Activated CD8-positive, alpha-beta memory T cell treated with anti-CD3 and anti-CD28 coated beads, Interleukin-2, amount 10 ng/mL, durations not matched to agents 7 days and 5 days (primary cell): ENCODE measurements at regions not wholly inside any gene's neighbourhood (a gene's known extent, or its start where the extent isn't known, plus 50 kb on each side); places are given as distances from the start of the nearest gene placed in this dataset.

ENCODE experiments used
- ATAC-seq: fragments of 150-1000 bp; cut with Tn5 transposase; one replicate; pipeline ENCODE4 v1.10.0; 2021; ENCODE audit warnings: moderate library complexity
- CTCF ChIA-PET: fragments of 350-600 bp; sonication (Branson Sonifier 250); formaldehyde crosslinking; loops from one replicate; lab custom pipeline; 2021; ENCODE audit warnings: antibody characterized with exemption; lab: Charles Lee
- DNase-seq: peaks from one replicate; pipeline ENCODE4 v3.0.0-alpha.2; 2020
- H3K27ac Mint-ChIP-seq: one replicate; pipeline ENCODE4 v1.8.0; 2021; ENCODE audit warnings: mild to moderate bottlenecking, mixed read lengths
- H3K27me3 Mint-ChIP-seq: one replicate; pipeline ENCODE4 v1.8.0; 2021; ENCODE audit warnings: mixed read lengths
- H3K36me3 Mint-ChIP-seq: one replicate; pipeline ENCODE4 v1.8.0; 2021; ENCODE audit warnings: mild to moderate bottlenecking, mixed read lengths
- H3K4me1 Mint-ChIP-seq: one replicate; pipeline ENCODE4 v1.8.0; 2021; ENCODE audit warnings: mixed read lengths
- H3K4me3 Mint-ChIP-seq: one replicate; pipeline ENCODE4 v1.8.0; 2021; ENCODE audit warnings: mild to moderate bottlenecking, moderate library complexity, mixed read lengths
- H3K9me3 Mint-ChIP-seq: one replicate; pipeline ENCODE4 v1.8.0; 2022; ENCODE audit warnings: low read depth, mixed read lengths

DNA sequence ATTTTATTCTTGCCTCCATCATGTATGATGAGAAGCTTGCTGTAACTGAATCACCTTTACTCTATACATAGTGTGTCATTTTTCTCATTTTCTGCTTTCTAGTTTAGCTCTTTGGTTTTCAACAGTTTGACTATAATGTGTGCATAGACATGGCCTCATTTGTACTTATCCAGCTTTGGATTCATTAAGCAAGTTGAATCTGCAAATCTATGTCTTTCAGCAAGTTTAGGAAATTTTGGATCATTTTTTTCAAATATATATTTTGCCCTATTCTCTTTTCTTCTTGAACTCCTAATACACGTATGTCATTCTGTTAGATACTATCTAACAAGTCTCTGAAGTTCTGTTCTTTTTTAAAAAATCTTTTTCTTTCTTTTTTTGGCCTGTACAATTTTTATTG lies 57.8 kb downstream of the PRLHR start:
- H3K27me3 Mint-ChIP-seq, result peaks cover 43% of the 10 kb centered on the region
- ATAC-seq (no peak), DNase-seq (no peak)
- no peak overlapping the region for H3K4me3 Mint-ChIP-seq
- CTCF ChIA-PET, result interaction anchor here (1.6 kb wide), 1 partner anchor 79 kb away, joined by 4 read pairs; no protein-coding TSS in a partner anchor
- H3K4me1 Mint-ChIP-seq, result no peaks in the 10 kb centered on the region
- H3K27ac Mint-ChIP-seq, result no peak overlapping the region
- H3K9me3 Mint-ChIP-seq, result no peaks in the 10 kb centered on the region
- H3K36me3 Mint-ChIP-seq, result no peaks in the 10 kb centered on the region

DNA sequence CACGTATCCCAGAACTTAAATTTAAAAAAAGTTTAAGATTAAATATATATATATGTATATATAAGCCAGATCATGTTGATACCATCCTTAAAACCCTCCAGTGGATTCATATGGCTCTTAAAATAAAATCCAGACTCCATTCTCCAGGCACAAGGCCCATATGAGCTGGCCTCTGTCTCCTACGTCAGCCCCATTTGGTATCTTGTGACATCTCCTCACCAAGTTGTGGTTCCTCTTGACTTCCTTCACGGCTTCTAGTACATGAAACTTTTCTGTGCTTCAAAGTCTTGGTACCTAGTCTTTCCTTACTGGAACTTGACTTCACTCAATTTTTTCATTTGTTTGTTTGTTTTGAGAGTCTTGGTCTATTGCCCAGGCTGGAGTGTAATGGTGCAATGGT lies 61.3 kb downstream of the PRLHR start:
- DNase-seq (no peak), ATAC-seq (no peak)
- H3K27me3 Mint-ChIP-seq, result peaks cover 31% of the 10 kb centered on the region
- CTCF ChIA-PET, result interaction anchor here (2.3 kb wide), 1 partner anchor 10 kb away, joined by 7 read pairs; no protein-coding TSS in a partner anchor
- H3K27ac Mint-ChIP-seq, result no peak overlapping the region
- no peaks in the 10 kb centered on the region for H3K9me3 Mint-ChIP-seq
- peaks cover 13% of the 10 kb centered on the region for H3K4me1 Mint-ChIP-seq
- no peak overlapping the region for H3K4me3 Mint-ChIP-seq
- H3K36me3 Mint-ChIP-seq, result no peaks in the 10 kb centered on the region

DNA sequence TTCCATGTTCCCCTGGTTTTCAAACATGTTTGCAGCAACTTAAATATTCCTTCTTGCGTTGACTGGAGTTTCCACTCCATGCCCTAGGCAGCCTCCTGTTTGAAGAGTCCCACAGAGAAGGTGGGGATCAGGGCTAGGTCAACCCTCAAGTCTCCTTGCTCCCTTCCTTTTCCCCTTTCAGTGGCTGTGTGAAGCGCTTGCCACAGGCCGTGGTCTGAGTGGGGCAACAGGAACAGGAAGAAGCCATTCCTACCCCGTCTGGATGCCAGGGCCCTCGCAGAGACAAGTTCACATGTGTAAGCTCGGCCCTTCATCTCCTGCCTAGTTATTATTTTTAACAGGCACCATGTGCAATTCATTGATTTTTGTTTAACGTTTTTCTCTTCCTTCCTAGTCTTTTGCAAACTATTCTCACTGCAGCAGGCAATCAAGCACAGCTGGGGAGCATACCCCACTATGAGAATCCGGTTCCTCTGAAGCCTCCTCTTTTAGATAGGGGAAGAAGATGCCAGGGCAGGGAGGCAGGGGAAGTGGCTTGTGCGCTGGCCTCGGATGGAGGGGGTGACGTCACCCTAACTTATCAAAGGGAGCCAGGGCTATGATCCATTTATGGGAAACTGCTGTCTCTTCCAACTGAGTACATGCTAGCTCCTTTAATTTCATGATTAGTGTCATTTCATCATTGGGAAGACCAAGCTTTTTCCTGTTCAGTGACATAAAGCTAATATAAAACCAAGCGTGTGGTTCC lies 64.2 kb downstream of the PRLHR start:
- no peak overlapping the region for H3K27ac Mint-ChIP-seq
- H3K4me3 Mint-ChIP-seq, result no peak overlapping the region

DNA sequence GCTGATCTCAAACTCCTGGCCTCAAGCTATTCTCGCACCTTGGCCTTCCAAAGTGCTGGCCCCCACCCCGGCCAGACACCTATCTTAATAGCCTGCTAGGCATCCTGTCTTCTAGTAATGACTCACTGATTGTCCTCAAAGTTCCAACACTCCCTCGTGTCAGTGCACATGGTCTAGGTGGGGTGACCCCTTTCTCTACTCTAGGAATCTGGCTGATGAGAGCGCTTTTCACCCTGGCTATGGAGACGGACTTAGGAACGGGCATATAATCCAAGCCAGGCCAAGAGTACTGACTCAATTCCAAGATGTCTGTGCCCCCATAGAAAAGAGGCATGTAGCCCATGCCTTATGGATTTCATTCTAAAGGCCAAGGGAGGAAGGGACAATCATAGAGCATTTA lies 67.0 kb downstream of the PRLHR start:
- ATAC-seq (no peak), DNase-seq (no peak)
- no peak overlapping the region for H3K4me3 Mint-ChIP-seq
- no peaks in the 10 kb centered on the region for H3K36me3 Mint-ChIP-seq
- H3K9me3 Mint-ChIP-seq, result no peaks in the 10 kb centered on the region
- CTCF ChIA-PET, result interaction anchor here (1.6 kb wide), 1 partner anchor 13 kb away, joined by 3 read pairs; no protein-coding TSS in a partner anchor
- peaks cover 30% of the 10 kb centered on the region for H3K27me3 Mint-ChIP-seq
- H3K4me1 Mint-ChIP-seq, result peaks cover 13% of the 10 kb centered on the region
- H3K27ac Mint-ChIP-seq, result no peak overlapping the region

More for the DNA sequence above, 64.2 kb downstream of the PRLHR start:
- ATAC-seq, result no peak
- no peaks in the 10 kb centered on the region for H3K9me3 Mint-ChIP-seq
- peaks cover 20% of the 10 kb centered on the region for H3K27me3 Mint-ChIP-seq
- no peaks in the 10 kb centered on the region for H3K36me3 Mint-ChIP-seq
- peaks cover 13% of the 10 kb centered on the region for H3K4me1 Mint-ChIP-seq
- DNase-seq, result no peak
- CTCF ChIA-PET, result interaction anchor here (1.2 kb wide), 1 partner anchor 12 kb away, joined by 4 read pairs; no protein-coding TSS in a partner anchor

DNA sequence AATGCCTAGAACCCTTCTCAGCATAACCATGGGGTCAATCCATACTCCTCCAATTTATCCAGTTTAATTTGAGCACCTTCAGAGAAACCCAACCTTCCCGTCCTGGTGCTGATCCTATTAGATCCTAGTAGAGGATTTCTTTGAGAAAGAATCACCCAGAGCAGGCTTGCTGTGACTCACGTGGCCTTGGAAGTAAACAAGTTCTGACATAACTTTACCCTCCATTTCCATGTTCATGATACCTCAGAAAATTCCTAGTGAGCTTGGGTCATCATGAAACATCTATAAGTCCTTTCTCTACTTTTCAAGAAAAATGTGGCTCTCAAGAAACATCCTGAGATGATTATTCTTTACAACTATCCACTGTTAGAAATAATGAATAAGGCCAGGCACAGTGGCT lies 71.7 kb downstream of the PRLHR start:
- Mint-ChIP-seq H3K36me3 (peaks cover 10% of the 10 kb centered on the region), H3K4me1 (peaks cover 45% of the 10 kb centered on the region), H3K27ac (no peak overlapping the region), H3K27me3 (peaks cover 29% of the 10 kb centered on the region), H3K4me3 (no peak overlapping the region), H3K9me3 (no peaks in the 10 kb centered on the region)
- DNase-seq (no peak), ATAC-seq (no peak)
- CTCF ChIA-PET, result interaction anchor here (1.4 kb wide), 1 partner anchor 20 kb away, joined by 3 read pairs; no protein-coding TSS in a partner anchor

DNA sequence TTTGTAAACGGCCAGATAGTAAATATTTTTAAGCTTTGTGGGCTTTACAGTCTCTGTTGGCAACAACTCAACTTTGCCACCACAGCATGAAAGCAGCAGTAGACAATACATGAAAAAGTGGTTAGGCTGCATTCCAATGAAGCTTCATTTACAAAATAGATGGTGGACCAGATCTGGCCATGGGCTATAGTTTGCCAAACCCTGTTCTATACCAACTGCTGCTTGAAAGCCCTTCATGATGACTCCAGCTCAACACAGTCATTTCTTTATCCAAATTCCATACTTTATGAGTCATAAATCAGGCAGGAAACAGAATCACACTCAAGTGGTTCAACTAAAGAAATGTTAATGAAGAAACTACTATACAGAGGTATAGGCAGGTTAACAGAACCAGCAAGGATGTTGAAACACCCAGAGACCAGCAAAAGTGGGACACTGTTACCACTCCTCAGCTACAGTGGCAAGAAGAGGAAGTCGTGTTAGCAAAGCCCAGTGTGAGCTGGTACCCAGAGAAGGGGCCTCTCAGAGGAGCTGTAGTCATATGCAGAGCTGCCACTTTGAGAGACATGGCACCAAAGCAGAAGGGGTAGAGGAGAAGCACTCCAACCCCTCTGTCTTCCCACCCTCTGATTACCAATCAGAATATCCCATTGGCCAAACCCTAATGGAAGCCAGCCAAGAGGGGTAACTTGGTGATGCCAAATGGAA lies 72.5 kb downstream of the PRLHR start:
- H3K36me3 Mint-ChIP-seq, result peaks cover 13% of the 10 kb centered on the region
- no peaks in the 10 kb centered on the region for H3K9me3 Mint-ChIP-seq
- peak overlapping the region; percentile 55 for H3K27ac Mint-ChIP-seq
- CTCF ChIA-PET, result interaction anchor here (1.4 kb wide), 1 partner anchor 21 kb away, joined by 3 read pairs; no protein-coding TSS in a partner anchor
- peaks cover 30% of the 10 kb centered on the region for H3K27me3 Mint-ChIP-seq
- H3K4me3 Mint-ChIP-seq, result no peak overlapping the region
- no peak for DNase-seq
- ATAC-seq, result peak; percentile 46
- H3K4me1 Mint-ChIP-seq, result peaks cover 47% of the 10 kb centered on the region

DNA sequence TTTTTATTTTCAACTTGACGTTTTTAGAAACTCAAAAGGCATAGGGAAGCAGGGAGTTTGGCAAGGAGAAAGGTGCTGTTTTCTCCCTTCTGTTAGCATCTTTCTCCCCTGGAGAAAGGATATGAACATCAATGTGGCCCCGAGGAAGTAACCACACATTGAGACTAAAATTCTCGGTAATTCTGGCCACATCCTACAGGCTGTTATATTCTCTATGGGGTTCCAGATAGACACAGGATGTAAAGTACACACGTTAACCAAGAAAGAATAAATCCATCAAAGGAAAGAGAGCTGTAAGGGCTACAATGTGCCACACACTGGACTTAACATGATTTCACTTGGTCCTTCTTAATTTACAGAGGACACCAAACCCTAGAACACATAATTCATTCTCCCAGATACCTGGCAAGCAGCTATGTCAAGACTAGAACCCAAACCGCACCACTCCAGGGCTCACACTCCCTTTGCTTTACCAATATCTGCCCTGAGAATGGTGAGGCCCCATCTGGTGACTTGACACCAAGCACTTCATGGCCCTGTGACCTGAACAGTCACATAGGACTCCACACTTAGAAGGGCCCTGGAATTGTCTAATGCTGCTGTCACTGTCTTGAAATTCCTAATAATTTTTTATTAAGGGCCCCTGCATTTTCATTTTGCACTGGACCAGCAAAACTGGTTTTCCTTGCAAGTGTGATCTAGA lies 73.9 kb downstream of the PRLHR start:
- ATAC-seq (peak; percentile 74), DNase-seq (peak; percentile 51)
- peaks cover 30% of the 10 kb centered on the region for H3K27me3 Mint-ChIP-seq
- peaks cover 3% of the 10 kb centered on the region for H3K9me3 Mint-ChIP-seq
- peak overlapping the region; percentile 1 for H3K4me3 Mint-ChIP-seq
- peak overlapping the region; percentile 70 for H3K27ac Mint-ChIP-seq
- CTCF ChIA-PET, result interaction anchor here (0.9 kb wide), 1 partner anchor 13 kb away, joined by 3 read pairs; no protein-coding TSS in a partner anchor
- peaks cover 47% of the 10 kb centered on the region for H3K4me1 Mint-ChIP-seq
- peaks cover 14% of the 10 kb centered on the region for H3K36me3 Mint-ChIP-seq

DNA sequence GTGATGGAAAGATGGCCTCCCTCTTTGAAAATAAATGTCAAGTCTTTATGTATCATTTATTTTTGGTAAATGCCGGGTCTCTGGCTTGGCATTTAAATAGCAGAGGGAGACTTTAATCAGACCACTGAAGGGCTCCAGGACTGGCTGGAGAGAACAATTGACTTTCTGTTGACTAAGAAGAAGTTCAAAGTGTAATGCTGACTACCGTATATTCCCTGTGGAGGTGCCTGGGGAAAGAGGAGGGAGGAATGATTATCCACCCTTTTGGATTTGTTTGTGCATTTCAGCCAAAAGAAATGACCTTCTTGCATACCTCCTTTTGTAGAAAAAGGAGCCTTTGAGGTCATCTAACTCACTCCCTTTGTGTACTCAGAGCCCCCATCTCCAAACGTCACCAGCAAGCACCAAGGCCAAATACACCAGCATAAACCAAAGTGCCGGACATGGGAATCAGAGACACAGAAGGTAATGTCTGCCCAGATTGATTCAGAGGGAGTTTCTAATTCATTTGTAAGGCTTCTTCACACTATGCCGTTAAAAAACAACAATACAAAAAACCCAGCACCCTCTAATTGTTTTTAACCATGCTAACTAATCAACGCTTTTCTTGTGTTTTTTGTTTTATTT lies 75.2 kb downstream of the PRLHR start:
- no peak for DNase-seq
- Mint-ChIP-seq H3K27me3 (peaks cover 32% of the 10 kb centered on the region), H3K36me3 (peaks cover 14% of the 10 kb centered on the region), H3K9me3 (peaks cover 3% of the 10 kb centered on the region), H3K4me1 (peaks cover 47% of the 10 kb centered on the region), H3K27ac (peak overlapping the region; percentile 70), H3K4me3 (no peak overlapping the region)
- CTCF ChIA-PET, result no interaction called here
- no peak for ATAC-seq

DNA sequence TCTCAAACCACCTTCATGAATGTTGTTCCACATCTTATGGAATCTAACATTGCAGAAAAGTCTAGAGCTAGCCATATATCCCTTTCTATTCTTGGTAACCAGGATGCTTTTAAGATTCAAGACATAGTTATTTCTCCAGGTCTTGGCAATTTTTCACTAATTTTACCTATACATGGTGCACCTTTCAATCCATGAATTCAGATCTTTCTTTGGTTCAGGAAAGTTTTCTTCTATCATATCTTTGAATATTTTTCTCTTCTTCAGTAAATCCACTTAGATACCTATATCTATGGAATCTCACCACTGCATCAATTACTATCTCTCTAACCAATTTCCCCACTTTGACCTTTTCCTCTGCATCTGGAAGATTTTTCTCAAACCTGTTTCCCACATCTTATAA lies 77.4 kb downstream of the PRLHR start:
- Mint-ChIP-seq H3K4me1 (peaks cover 44% of the 10 kb centered on the region), H3K27me3 (peaks cover 35% of the 10 kb centered on the region), H3K27ac (no peak overlapping the region), H3K36me3 (peaks cover 14% of the 10 kb centered on the region), H3K4me3 (no peak overlapping the region), H3K9me3 (peaks cover 3% of the 10 kb centered on the region)
- ATAC-seq (no peak), DNase-seq (no peak)
- CTCF ChIA-PET, result no interaction called here

DNA sequence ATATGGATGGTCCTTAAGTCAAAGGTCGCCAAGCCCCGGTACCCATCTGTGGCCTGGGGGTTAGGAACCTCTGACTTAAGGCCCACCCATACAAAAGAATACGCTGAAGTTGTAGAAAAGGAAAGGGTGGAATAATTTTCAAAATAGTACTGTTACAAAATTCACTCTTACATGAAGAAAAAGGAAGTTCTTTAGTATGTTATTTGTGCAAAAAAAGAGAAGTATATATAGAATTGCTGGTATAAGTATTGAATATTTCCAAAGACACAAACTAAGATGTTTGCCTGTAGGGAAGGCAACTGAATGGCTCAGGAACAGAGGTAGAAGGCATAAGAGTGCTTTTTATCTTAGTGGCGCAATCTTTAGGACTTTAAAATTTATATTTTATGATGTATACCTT lies 78.7 kb downstream of the PRLHR start:
- no peak overlapping the region for H3K4me3 Mint-ChIP-seq
- CTCF ChIA-PET, result no interaction called here
- DNase-seq, result no peak
- H3K27me3 Mint-ChIP-seq, result peaks cover 34% of the 10 kb centered on the region
- peaks cover 34% of the 10 kb centered on the region for H3K4me1 Mint-ChIP-seq
- peaks cover 3% of the 10 kb centered on the region for H3K9me3 Mint-ChIP-seq
- ATAC-seq, result no peak
- peaks cover 10% of the 10 kb centered on the region for H3K36me3 Mint-ChIP-seq
- no peak overlapping the region for H3K27ac Mint-ChIP-seq

DNA sequence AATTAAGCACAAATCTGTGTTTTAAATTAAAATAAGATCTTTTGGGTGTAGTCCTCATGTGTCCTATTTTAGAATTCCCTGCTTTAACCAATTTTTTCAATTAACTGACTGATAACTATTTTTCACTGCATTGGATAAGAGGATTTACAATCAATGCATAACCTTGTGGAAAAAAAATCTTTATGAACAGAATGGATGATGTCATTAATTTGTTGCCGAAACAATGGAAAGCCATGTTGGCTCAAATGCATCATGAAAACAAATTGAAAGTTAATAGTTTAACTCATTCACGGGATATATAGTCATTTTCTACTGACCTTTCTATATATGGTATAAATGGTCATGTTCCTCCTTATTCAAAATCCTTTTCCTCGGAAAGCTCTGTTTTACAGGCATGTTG lies 82.3 kb downstream of the PRLHR start:
- Mint-ChIP-seq H3K36me3 (peaks cover 3% of the 10 kb centered on the region), H3K9me3 (peaks cover 3% of the 10 kb centered on the region), H3K27me3 (peaks cover 51% of the 10 kb centered on the region), H3K27ac (no peak overlapping the region), H3K4me3 (no peak overlapping the region), H3K4me1 (peaks cover 5% of the 10 kb centered on the region)
- DNase-seq, result no peak
- CTCF ChIA-PET, result no interaction called here
- ATAC-seq, result no peak

DNA sequence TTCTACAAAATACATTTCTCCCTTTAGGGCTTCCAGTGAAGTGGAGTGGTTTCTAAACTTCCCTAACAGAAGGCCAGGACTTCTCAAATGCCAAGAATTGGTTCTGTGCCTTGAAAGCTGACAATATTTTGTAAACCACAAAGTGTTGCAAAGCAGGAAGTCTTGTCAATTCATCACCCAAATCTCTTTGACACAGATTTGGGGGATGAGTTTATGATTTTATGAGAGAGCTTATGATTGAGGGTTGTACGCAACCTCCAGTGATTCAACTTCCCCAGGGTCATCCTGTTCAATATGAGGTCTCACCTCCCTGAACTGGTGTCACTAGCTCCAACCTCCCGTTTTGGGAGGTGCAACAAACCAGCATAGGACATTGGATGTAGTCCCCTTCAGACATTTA lies 83.7 kb downstream of the PRLHR start:
- no peaks in the 10 kb centered on the region for H3K9me3 Mint-ChIP-seq
- ATAC-seq, result no peak
- H3K36me3 Mint-ChIP-seq, result no peaks in the 10 kb centered on the region
- no peak overlapping the region for H3K27ac Mint-ChIP-seq
- CTCF ChIA-PET, result no interaction called here
- peaks cover 43% of the 10 kb centered on the region for H3K27me3 Mint-ChIP-seq
- H3K4me1 Mint-ChIP-seq, result peaks cover 5% of the 10 kb centered on the region
- no peak for DNase-seq
- no peak overlapping the region for H3K4me3 Mint-ChIP-seq

DNA sequence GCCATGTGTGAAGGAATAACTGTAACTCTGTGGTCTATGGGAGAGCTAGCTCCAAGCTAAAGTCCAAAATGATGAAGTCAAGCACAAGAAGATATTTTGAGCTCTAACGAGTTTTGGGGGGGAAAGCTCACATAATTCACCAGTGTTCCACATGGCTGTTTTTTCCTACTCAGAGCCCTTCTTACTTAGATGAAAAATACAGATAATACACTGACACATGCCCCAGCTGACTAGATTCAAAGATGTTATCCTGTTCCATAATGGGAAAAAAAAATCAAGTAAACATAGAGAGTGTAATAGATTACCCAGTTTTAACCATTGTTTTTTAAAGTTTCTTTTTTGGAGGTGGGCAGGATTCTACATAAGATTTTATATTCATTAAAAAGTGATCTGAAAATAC lies 86.6 kb downstream of the PRLHR start:
- Mint-ChIP-seq H3K27ac (no peak overlapping the region), H3K36me3 (no peaks in the 10 kb centered on the region), H3K4me3 (no peak overlapping the region), H3K9me3 (no peaks in the 10 kb centered on the region), H3K27me3 (peaks cover 33% of the 10 kb centered on the region), H3K4me1 (peaks cover 6% of the 10 kb centered on the region)
- DNase-seq (no peak), ATAC-seq (no peak)
- CTCF ChIA-PET, result interaction anchor here (1.1 kb wide), 1 partner anchor 13 kb away, joined by 3 read pairs; no protein-coding TSS in a partner anchor
